Adrenal gland (tissue), 9 donors: ENCODE measurements at regions not wholly inside any gene's neighbourhood (a gene's known extent, or its start where the extent isn't known, plus 50 kb on each side); places are given as distances from the start of the nearest gene placed in this dataset.
A peak's percentile ranks its signal among the peaks of the same experiment; 100 is the strongest.

ENCODE experiments used
- DNase-seq, 7 donors: peaks; one replicate each; pipeline ENCODE4 v3.0.0-alpha.2; 2019 to 2020
- H3K27ac ChIP-seq, 5 donors: fragments of 200-600 bp; sonication (generic) in 4 of 5; 1 replicate in 3 of 5; 2 replicates in 2 of 5; pipeline versions ENCODE4 v1.5.1 to v1.8.0; 2016 to 2020; ENCODE audit warnings: mild to moderate bottlenecking in 1 of 5
- H3K27me3 ChIP-seq: fragments of 200-600 bp; 2 replicates; pipeline ENCODE4 v1.8.0; 2021
- H3K36me3 ChIP-seq, 2 donors: fragments of 200-600 bp; replicated peaks in 1 of 2; 1 replicate in 1 of 2; 2 replicates in 1 of 2; pipeline versions ENCODE4 v1.5.1 to v1.8.0; 2018 to 2022
- H3K4me1 ChIP-seq, 2 donors: fragments of 200-600 bp; replicated peaks in 1 of 2; 1 replicate in 1 of 2; 2 replicates in 1 of 2; pipeline versions ENCODE4 v1.5.1 to v1.8.0; 2018 to 2021
- H3K4me3 ChIP-seq, 4 donors: fragments of 200-600 bp; sonication (generic) in 3 of 4; one replicate each; pipeline ENCODE4 v1.5.1; 2016 to 2018
- H3K9me3 ChIP-seq, 3 donors: fragments of 200-600 bp; sonication (generic) in 1 of 3; replicated peaks in 1 of 3; 1 replicate in 2 of 3; 2 replicates in 1 of 3; pipeline versions ENCODE4 v1.5.1 to v1.8.0; 2016 to 2021
- POLR2A ChIP-seq, 2 donors: fragments of 450-650 bp; IDR thresholded peaks; one replicate each; pipeline ENCODE4 v1.6.1; 2017; ENCODE audit warnings: antibody characterized with exemption in 2 of 2, mild to moderate bottlenecking in 2 of 2, moderate library complexity in 1 of 2
- WGBS, 4 donors: extraction: QIAGEN DNeasy Blood & Tissue Kit in 2 of 4; methylation state at CpG; one replicate each; pipeline versions ENCODE4 v1.1.5 to v1.1.7; 2013 to 2017; 5-methylcytosine and 5-hydroxymethylcytosine counted together
- intact Hi-C, 2 donors: fragments of 100-400 bp; cut with DNase I; formaldehyde crosslinking; loops; one replicate each; pipeline versions ENCODE4 v1.14.1 to v1.15.0; 2022 to 2023
- TF ChIP-seq, protein P1 (sequence below), 6 experiments: fragments of 450-650 bp in 4 of 6; fragments of 200-600 bp in 2 of 6; sonication (generic) in 1 of 6; IDR thresholded peaks; 1 replicate in 5 of 6; 2 replicates in 1 of 6; pipeline versions ENCODE4 v1.5.1 to v1.8.0; 2016 to 2021; ENCODE audit warnings: antibody characterized with exemption in 6 of 6, mild to moderate bottlenecking in 2 of 6, moderate library complexity in 1 of 6
- donor health status: healthy with polysubstance abuse.
- donor health status: Bipolar disorder and iron deficiency.
- donor health status: DM: yes; HTN: yes; CAD: no.
- donor health status: DM: no; HTN: no; CAD: no.
- donor health status: DM: no; HTN: no; CAD: no.

DNA sequence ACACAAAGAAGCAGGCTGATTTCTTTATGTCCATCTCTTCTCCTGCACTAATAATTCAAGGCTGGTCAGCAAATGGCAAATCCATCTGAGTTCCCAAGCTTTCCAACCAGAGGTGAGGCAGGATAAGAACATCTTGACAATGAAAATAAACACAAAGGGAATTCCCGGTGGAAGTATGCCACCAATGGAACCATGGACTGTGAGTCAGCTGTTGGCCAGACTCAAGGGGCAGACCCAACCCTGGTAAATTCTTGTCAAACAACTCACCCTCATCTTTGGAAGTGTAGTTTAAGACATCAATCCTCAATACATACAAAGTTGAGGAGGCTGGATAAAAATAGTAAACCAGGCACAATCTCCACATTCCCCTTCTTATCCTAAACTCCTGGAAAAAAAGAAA, 74.3 kb upstream of the CES5A start:
- no peaks in the 10 kb centered on the region for H3K4me1 ChIP-seq
- H3K9me3 ChIP-seq, result no peaks in the 10 kb centered on the region
- TF ChIP-seq POLR2A (IDR thresholded peaks at IDR 0.05), result no peak
- TF ChIP-seq, protein P1, sequence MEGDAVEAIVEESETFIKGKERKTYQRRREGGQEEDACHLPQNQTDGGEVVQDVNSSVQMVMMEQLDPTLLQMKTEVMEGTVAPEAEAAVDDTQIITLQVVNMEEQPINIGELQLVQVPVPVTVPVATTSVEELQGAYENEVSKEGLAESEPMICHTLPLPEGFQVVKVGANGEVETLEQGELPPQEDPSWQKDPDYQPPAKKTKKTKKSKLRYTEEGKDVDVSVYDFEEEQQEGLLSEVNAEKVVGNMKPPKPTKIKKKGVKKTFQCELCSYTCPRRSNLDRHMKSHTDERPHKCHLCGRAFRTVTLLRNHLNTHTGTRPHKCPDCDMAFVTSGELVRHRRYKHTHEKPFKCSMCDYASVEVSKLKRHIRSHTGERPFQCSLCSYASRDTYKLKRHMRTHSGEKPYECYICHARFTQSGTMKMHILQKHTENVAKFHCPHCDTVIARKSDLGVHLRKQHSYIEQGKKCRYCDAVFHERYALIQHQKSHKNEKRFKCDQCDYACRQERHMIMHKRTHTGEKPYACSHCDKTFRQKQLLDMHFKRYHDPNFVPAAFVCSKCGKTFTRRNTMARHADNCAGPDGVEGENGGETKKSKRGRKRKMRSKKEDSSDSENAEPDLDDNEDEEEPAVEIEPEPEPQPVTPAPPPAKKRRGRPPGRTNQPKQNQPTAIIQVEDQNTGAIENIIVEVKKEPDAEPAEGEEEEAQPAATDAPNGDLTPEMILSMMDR (IDR thresholded peaks at IDR 0.05), result no peak
- intact Hi-C loops, result no loop called here
- no peak overlapping the region for H3K27ac ChIP-seq
- H3K4me3 ChIP-seq, result no peak overlapping the region
- WGBS, 4 donors, result 64 to 86% (median 77%) methylated on average over 1 of the region's 1 CpG
- no peaks in the 10 kb centered on the region for H3K36me3 ChIP-seq
- no peak for DNase-seq
- H3K27me3 ChIP-seq, result no peaks in the 10 kb centered on the region

DNA sequence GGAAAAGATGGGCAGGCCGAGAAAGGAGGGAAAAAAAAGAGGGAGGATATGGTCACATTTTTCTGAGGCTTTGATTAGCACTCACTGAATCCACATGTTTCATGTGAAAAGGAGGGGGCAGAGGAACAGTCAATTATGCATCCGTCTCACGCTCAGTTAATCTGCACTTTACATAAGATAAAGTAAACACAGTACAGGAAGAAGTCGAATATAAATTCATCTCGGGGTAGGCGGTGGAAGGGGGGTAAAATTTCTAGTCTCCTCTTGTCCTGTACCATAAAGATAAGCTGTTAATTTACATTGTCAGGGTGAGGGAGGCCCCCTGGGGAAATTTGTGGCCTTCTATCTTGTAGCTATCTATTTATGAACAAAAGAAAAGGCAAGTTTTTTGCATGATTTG, 73.1 kb upstream of the CES5A start:
- no peaks in the 10 kb centered on the region for H3K27me3 ChIP-seq
- no peaks in the 10 kb centered on the region for H3K9me3 ChIP-seq
- WGBS, 4 donors, result 31 to 42% (median 35%) methylated on average over 6 of the region's 6 CpGs
- no peak for DNase-seq
- no peaks in the 10 kb centered on the region for H3K36me3 ChIP-seq
- TF ChIP-seq, protein P1 (IDR thresholded peaks at IDR 0.05), result no peak
- no peak for TF ChIP-seq POLR2A (IDR thresholded peaks at IDR 0.05)
- H3K4me3 ChIP-seq, result no peak overlapping the region
- intact Hi-C loops, result no loop called here
- H3K4me1 ChIP-seq, result no peaks in the 10 kb centered on the region
- H3K27ac ChIP-seq, result no peak overlapping the region

DNA sequence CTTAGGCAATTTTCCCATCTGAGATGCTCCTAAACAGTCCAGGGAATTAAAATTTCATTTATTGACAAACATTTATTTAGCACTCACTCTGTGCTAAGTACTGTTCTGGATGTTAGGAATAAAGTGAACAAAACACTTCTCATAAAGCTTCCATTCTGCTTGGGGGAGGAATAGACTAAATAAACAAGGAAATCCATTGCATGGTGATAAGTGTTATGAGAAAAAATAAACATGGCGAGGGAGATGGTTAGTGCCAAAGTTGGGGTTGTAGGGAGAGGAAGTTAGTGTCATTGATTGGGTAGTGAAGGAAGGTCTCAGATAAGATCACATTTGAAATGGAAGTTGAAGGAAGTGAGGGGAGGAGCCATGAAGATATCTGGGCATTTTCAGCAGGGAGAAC, 72.2 kb upstream of the CES5A start:
- no peak for DNase-seq
- H3K9me3 ChIP-seq, result no peaks in the 10 kb centered on the region
- H3K36me3 ChIP-seq, result no peaks in the 10 kb centered on the region
- H3K27ac ChIP-seq, result no peak overlapping the region
- H3K4me3 ChIP-seq, result no peak overlapping the region
- intact Hi-C loops, result no loop called here
- no peak for TF ChIP-seq POLR2A (IDR thresholded peaks at IDR 0.05)
- TF ChIP-seq, protein P1 (IDR thresholded peaks at IDR 0.05), result no peak
- H3K4me1 ChIP-seq, result no peaks in the 10 kb centered on the region
- H3K27me3 ChIP-seq, result no peaks in the 10 kb centered on the region
- WGBS, 4 donors, result 58 to 73% (median 65%) methylated on average over 1 of the region's 1 CpG

DNA sequence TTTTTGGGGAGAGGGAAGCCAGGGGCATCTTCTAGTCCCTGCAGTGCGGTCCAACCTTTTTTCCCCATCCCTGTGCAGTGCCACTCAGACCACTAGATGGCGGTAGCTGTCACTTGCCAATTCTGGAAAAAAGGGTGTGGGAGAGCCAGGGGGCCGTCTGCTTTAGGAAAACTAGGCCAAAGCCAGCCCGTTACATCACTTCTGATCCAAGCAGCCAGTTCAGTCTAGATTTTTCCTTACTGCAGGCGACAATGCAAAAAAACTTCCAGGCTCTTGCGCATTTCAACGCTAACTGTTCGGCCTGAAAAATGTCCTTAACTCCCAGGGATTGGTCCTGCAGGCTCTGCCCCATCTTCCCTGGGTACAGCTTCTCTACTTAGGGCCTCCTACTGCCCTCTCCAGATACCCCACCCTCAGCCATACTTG, 69.2 kb upstream of the CES5A start:
- WGBS, 4 donors, result 37 to 41% (median 39%) methylated on average over 8 of the region's 8 CpGs
- H3K27ac ChIP-seq, result peak overlapping the region in 1 of 5 donors; percentile 39
- intact Hi-C loops, result loop anchor here (2.0 to 5.0 kb wide), 2 partner anchors 373 to 374 kb away; no protein-coding TSS in a partner anchor

More for the DNA sequence above, 69.2 kb upstream of the CES5A start:
- Histone ChIP-seq H3K27me3 (no peaks in the 10 kb centered on the region), H3K4me1 (no peaks in the 10 kb centered on the region), H3K36me3 (no peaks in the 10 kb centered on the region), H3K4me3 (no peak overlapping the region), H3K9me3 (no peaks in the 10 kb centered on the region)
- no peak for TF ChIP-seq POLR2A (IDR thresholded peaks at IDR 0.05)
- TF ChIP-seq, protein P1 (IDR thresholded peaks at IDR 0.05), result peak; percentile 74 to 91 (median 88)
- DNase-seq, result peak; percentile 63 to 89 (median 70)
